Nephron progenitor cell (in vitro differentiated cells): ENCODE measurements at regions not wholly inside any gene's neighbourhood (a gene's known extent, or its start where the extent isn't known, plus 50 kb on each side); places are given as distances from the start of the nearest gene placed in this dataset.

Source experiments
- DNase-seq: peaks from one replicate; pipeline ENCODE4 v3.0.0; 2021
- H3K27ac Mint-ChIP-seq: 2 replicates; pipeline ENCODE4 v1.8.0; 2021; ENCODE audit warnings: mild to moderate bottlenecking, moderate library complexity, mixed read lengths
- H3K27me3 Mint-ChIP-seq: 2 replicates; pipeline ENCODE4 v1.8.0; 2021; ENCODE audit warnings: mild to moderate bottlenecking, low read depth, mixed read lengths; ENCODE audit not compliant: poor library complexity
- H3K36me3 Mint-ChIP-seq: 2 replicates; pipeline ENCODE4 v1.8.0; 2021; ENCODE audit warnings: low read depth, mixed read lengths
- H3K4me1 Mint-ChIP-seq: 2 replicates; pipeline ENCODE4 v1.8.0; 2021; ENCODE audit warnings: mixed read lengths
- H3K4me3 Mint-ChIP-seq: 2 replicates; pipeline ENCODE4 v1.8.0; 2021; ENCODE audit warnings: mild to moderate bottlenecking, moderate library complexity, mixed read lengths
- H3K9me3 Mint-ChIP-seq: 2 replicates; pipeline ENCODE4 v1.8.0; 2021; ENCODE audit warnings: mild to moderate bottlenecking, moderate library complexity, mixed read lengths
- CTCF ChIP-seq: fragments of 200-600 bp; sonication (generic); IDR thresholded peaks from 2 replicates; pipeline ENCODE4 v1.5.0; 2021; ENCODE audit warnings: antibody characterized with exemption

GRCh38 chr4:127249066-127249766 lies 383.5 kb upstream of the INTU start:
- H3K9me3 Mint-ChIP-seq = no peaks in the 10 kb centered on the region
- H3K4me1 Mint-ChIP-seq = no peaks in the 10 kb centered on the region
- no peak for TF ChIP-seq CTCF
- no peak overlapping the region for H3K27ac Mint-ChIP-seq
- no peaks in the 10 kb centered on the region for H3K36me3 Mint-ChIP-seq
- no peak for DNase-seq
- no peak overlapping the region for H3K4me3 Mint-ChIP-seq
- no peaks in the 10 kb centered on the region for H3K27me3 Mint-ChIP-seq

GRCh38 chr4:127249767-127250108 lies 383.0 kb upstream of the INTU start:
- TF ChIP-seq CTCF = no peak
- no peaks in the 10 kb centered on the region for H3K9me3 Mint-ChIP-seq
- no peaks in the 10 kb centered on the region for H3K36me3 Mint-ChIP-seq
- H3K27me3 Mint-ChIP-seq = no peaks in the 10 kb centered on the region
- H3K4me1 Mint-ChIP-seq = no peaks in the 10 kb centered on the region
- no peak overlapping the region for H3K4me3 Mint-ChIP-seq
- DNase-seq = no peak
- no peak overlapping the region for H3K27ac Mint-ChIP-seq

GRCh38 chr4:127250577-127250976 lies 382.2 kb upstream of the INTU start:
- TF ChIP-seq CTCF = no peak
- DNase-seq = no peak

GRCh38 chr4:127251423-127251822 lies 381.3 kb upstream of the INTU start:
- Mint-ChIP-seq H3K4me1 (no peaks in the 10 kb centered on the region), H3K9me3 (no peaks in the 10 kb centered on the region), H3K27me3 (peaks cover 3% of the 10 kb centered on the region), H3K4me3 (no peak overlapping the region), H3K36me3 (no peaks in the 10 kb centered on the region), H3K27ac (no peak overlapping the region)
- no peak for DNase-seq
- no peak for TF ChIP-seq CTCF

More at GRCh38 chr4:127250577-127250976, 382.2 kb upstream of the INTU start:
- Mint-ChIP-seq H3K4me1 (no peaks in the 10 kb centered on the region), H3K9me3 (no peaks in the 10 kb centered on the region), H3K27ac (no peak overlapping the region), H3K4me3 (no peak overlapping the region), H3K27me3 (no peaks in the 10 kb centered on the region), H3K36me3 (no peaks in the 10 kb centered on the region)

- TF ChIP-seq CTCF = no peak
- no peak overlapping the region for H3K4me3 Mint-ChIP-seq
- H3K4me1 Mint-ChIP-seq = no peaks in the 10 kb centered on the region
- H3K27ac Mint-ChIP-seq = no peak overlapping the region
- no peaks in the 10 kb centered on the region for H3K36me3 Mint-ChIP-seq
- H3K9me3 Mint-ChIP-seq = no peaks in the 10 kb centered on the region
- peaks cover 3% of the 10 kb centered on the region for H3K27me3 Mint-ChIP-seq
- DNase-seq = no peak
These were observed 376.3 kb upstream of the INTU start for GRCh38 chr4:127256500-127256899.

GRCh38 chr4:127261476-127261875 lies 371.3 kb upstream of the INTU start:
- DNase-seq = no peak
- Mint-ChIP-seq H3K4me3 (no peak overlapping the region), H3K27me3 (peaks cover 2% of the 10 kb centered on the region), H3K4me1 (no peaks in the 10 kb centered on the region), H3K27ac (no peak overlapping the region), H3K36me3 (no peaks in the 10 kb centered on the region), H3K9me3 (no peaks in the 10 kb centered on the region)
- TF ChIP-seq CTCF = no peak
